ENCODE measurements at regions not wholly inside any gene's neighbourhood (a gene's known extent, or its start where the extent isn't known, plus 50 kb on each side); places are given as distances from the start of the nearest gene placed in this dataset.
"Not testable (repeated sequence)": the region's sequence is repeated elsewhere in the genome, so short reads cannot be mapped to it uniquely, and the experiment has no call there.

DNA sequence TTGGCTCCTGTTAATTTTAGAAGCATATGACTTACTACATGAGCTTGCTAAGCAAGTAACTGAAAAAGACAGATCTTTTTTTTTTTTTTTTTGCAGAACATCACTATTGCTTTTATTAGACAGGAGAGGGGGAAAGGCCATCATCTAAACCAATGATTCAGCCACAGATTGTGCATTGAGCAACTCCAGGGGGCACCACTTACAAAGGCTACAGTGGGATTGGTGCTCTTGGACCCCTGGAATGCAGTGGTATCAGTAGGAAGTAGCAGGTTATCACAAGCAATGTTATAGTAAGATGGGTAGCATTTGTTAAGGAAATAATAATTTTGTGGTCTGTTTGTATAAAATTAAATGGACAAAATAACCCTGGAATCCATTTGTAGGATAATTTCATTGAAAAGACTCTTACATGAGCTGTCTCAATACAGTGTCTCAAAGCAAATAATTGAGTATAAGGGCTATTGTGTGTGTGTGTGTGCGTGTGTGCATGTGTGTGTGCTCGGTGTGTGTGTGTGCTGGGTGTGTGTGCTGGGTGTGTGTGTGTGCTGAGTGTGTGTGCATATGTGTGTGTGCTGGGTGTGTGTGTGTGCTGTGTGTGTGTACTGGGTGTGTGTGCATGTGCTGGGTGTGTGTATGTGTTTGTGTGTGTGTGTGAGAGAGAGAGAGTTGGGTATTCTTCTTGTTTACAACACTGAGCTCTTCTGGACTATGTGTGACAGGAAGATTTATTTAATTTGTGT lies 296.3 kb downstream of the PCDH7 start:
- no peak for DNase-seq (ENCODE audit: low read depth)

GRCh38 chr4:31020363-31020762 lies 300.2 kb downstream of the PCDH7 start:
- no peak for DNase-seq (ENCODE audit: low read depth)

DNA sequence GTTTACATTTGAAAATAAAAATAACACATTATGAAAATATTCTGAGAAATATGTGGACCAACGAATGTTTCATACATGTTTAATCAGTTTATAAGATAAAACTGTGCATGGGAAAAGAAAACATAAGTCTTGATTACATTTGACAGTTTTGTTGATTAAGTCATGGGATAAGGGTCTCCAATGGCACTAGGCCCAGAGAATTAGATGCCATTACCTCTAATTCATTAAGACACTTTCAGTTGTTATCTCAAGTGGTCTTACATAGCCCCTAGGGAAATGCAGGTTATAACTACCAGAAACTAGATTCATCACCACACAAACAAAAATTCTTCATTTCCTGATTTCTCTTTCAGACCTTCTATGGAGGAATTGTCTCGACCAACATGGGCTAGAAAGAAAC lies 300.8 kb downstream of the PCDH7 start:
- DNase-seq (ENCODE audit: low read depth), result no peak

DNA sequence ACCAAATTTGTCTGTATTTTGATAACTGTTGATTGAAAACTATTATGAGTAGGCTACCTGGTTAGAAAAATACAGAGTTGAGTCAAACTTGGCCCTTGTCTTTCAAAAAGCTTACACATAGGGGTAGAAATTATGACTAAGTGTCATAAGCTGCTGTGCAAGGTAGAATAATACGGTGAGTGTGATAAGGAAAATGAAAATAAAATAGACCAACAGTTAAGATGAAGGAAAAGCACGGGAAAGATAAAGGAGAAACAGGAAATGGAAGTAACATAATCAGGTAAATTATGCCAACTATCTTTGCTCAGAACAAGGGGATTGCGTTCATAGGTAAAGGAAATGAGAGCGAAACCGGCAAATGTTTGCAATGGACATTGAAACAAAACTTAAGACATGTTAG lies 302.5 kb downstream of the PCDH7 start:
- no peak for DNase-seq (ENCODE audit: low read depth)

GRCh38 chr4:31023109-31023508 lies 302.9 kb downstream of the PCDH7 start:
- no peak for DNase-seq (ENCODE audit: low read depth)

- no peak for DNase-seq (ENCODE audit: low read depth)
These were observed 303.6 kb downstream of the PCDH7 start for GRCh38 chr4:31023742-31024141.

GRCh38 chr4:31024781-31025180 lies 304.6 kb downstream of the PCDH7 start:
- DNase-seq (ENCODE audit: low read depth), result not testable (repeated sequence)

GRCh38 chr4:31026256-31026655 lies 306.1 kb downstream of the PCDH7 start:
- no peak for DNase-seq (ENCODE audit: low read depth)

- DNase-seq (ENCODE audit: low read depth), result no peak
These were observed 314.4 kb downstream of the PCDH7 start for GRCh38 chr4:31034550-31034949.

- DNase-seq (ENCODE audit: low read depth), result no peak
These were observed 315.6 kb downstream of the PCDH7 start for GRCh38 chr4:31035761-31036160.

DNA sequence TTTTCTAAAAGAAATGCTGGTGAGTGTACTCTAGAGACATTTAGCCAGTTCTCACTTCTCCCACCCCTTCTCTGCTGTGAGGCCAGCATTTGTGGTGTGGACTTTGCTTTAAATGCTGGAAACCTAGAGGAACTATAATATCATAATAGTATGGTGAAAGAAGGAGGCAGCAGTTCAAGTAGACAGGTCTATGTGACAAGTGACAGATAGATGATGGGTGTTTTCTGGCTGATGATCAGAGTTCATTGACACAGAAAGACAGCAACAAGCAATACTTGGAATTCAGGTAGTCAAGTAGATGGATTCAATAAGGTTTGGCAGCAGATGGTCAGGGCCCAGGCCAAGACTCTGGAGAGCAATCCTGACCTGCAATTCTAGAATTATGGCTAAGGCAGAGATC lies 317.5 kb downstream of the PCDH7 start:
- DNase-seq (ENCODE audit: low read depth), result no peak

DNA sequence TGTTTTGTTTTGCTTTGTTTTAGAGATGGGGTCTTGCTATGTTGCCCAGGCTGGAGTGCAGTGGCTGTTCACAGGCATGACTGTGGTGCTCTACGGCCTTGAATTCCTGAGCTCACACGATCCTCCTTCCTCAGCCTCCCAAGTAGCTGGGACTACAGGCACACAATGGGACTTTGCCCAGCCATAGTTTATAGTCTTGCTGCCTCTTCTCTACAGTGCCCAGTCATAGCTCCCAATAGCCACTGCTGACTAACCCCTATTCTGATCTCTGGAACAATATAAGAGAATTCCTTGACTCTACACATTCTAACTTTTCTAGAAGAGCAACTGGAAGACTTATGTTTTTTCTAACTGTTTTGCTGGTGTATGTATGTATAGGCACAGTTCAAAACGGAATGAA lies 319.2 kb downstream of the PCDH7 start:
- no peak for DNase-seq (ENCODE audit: low read depth)

DNA sequence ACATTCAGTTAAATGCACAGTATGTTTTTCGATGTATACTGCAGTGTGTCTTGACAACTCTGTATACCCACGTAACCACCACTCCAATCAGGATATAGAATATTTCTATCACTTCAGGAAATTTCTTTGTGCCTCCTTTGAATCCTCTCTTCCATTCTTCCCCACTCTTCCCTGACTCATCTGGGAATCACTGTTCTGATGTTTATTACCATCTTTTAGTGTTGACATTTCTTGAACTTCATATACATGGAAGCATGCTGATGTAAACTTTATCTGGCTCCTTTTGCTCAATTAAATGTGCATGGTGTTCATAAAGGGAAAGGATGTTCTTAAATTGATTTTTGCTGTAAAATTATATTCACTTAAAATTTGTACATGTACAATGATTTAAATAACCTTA lies 319.9 kb downstream of the PCDH7 start:
- no peak for DNase-seq (ENCODE audit: low read depth)

DNA sequence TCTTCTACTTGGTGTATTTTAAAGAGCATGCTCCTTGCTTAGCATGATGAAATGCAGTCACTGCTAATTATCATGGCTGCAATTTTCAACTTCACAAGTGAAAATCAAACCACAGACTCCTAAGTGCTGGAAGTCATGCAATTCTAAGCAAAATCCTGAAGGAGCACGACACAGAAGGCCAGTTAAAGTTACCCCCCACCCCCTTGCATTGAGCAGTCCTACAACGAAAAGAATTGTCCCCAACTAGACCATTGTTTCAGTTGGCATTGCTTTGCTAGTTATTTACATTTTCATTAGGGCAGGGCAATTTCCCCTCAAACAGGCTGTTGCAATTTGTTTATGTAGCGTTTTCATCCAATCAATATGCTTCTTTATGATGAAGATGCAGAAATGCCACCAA lies 321.2 kb downstream of the PCDH7 start:
- DNase-seq (ENCODE audit: low read depth), result no peak

DNA sequence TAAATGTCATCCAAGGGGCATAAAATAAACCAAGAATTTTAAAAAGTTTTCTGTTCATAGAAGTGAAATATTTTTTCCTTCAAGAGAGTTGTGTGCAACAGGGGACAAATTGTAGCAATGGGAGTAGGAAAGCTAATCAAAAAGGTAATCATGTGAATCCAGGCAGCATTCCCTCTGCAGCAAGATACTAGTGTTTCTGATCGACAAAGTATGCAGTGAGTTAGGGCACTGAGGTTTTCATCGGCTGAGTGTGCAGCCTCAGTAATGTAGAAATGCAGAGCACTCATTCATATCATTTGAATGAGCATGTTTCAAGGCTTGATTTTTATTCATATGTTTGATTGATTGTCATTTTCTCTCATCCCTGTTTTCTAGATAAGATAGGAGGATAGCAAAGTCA lies 321.7 kb downstream of the PCDH7 start:
- no peak for DNase-seq (ENCODE audit: low read depth)

DNA sequence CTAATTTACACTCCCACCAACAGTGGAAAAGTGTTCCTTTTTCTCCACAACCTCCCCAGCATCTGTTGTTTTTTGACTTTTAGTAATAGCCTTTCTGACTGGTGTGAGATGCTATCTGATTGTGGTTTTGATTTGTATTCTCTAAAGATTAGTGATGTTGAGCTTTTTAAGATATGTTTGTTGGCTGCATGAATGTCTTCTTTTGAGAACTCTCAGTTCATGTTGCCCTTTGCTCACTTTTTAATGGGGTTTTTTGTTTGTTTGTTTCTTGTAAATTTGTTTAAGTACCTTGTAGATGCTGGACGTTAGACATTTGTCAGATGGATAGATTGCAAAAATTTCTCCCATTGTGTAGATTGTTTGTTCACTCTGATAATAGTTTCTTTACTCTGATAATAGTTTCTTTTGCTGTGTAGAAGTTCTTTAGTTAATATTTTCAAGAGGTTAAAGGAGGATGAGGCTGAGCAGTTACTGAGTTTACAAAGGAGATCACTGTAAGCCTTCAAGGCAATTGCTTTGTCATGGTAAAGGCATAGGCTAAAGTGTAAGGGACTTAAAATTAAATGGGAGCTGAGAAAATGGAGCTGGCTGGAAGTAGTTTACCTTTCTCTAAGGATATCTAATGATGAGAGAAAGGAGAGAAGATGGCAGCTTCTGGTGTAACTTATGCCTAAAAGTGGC lies 323.4 kb downstream of the PCDH7 start:
- no peak for DNase-seq (ENCODE audit: low read depth)

DNA sequence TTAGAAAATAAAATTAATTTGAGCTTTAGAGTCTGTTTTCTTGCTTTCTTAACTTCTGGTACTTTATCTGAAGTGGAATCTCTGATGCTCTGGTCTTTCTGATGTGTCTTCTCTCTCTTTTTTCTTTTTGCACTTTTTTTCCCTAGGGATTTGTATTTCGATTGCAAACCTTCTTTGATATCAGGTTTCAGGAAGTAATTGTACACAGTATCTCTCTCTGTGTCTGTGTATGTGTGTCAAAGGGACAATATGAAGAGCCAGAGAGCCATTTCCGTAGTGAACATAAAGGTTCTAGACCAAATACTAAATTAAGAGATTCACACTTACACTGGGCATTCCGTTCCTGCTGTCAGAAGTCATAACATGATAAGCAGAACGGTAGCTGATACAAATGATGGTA lies 325.0 kb downstream of the PCDH7 start:
- no peak for DNase-seq (ENCODE audit: low read depth)

- DNase-seq (ENCODE audit: low read depth), result no peak
These were observed 325.7 kb downstream of the PCDH7 start for GRCh38 chr4:31045724-31046318.

DNA sequence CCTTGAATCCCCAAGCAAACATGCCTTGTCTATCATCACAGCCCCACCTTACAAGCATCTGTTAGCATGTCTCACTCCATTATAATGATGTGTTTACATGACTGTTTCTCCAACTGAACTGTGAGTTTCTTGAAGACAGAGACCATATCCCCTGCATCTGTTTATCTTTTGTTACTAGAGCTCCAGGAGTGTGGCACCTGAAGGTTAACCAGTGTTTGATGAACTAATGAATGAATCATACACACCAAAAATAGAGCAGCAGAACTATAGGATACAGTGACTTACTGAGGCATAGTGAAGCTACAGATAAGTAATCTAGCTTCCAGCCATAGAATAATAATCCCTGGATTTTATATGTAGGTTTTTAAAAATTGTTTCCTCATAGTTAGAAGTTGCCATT lies 331.0 kb downstream of the PCDH7 start:
- no peak for DNase-seq (ENCODE audit: low read depth)

DNA sequence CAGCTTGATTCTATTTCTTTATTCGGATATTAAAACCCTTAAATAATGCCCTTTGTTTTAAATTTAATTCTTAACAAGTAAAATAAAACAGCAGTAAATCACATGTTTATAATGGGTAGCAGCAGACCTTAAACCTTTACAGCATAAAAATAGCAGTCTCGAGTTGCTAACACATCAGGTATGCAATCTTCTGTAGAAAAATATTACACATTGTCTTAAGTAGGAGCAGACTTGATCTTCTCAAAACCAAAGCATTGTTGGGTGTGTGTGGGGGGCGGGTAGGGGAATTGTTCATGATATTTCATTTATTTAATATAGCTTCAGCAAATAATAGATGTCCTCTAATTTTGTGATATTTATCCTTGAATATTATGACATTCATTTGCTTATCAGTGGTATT lies 331.4 kb downstream of the PCDH7 start:
- DNase-seq (ENCODE audit: low read depth), result no peak

DNA sequence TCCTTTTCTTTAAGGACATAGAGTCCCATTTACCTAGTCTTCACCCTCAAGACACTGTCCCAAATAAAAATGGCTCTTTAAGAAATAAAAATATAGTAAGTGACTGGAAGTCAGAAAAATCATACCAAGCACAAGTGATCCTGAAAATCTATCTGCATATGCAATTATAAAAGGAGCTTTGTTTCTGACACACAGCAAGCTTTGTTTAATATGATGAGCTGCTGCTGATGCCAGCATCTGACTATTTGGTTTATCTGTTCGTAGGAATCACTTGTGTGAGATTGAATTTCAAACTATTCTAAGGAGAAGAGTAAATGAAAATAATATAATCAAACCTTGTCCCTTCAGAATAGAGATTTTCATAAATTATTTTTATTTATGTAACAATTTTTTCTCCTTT lies 332.4 kb downstream of the PCDH7 start:
- DNase-seq (ENCODE audit: low read depth), result no peak

- no peak for DNase-seq (ENCODE audit: low read depth)
These were observed 333.3 kb downstream of the PCDH7 start for GRCh38 chr4:31053451-31053850.

- no peak for DNase-seq (ENCODE audit: low read depth)
These were observed 334.1 kb downstream of the PCDH7 start for GRCh38 chr4:31054295-31054694.

GRCh38 chr4:31058656-31059055 lies 338.5 kb downstream of the PCDH7 start:
- no peak for DNase-seq (ENCODE audit: low read depth)

Data from HS-5 (cell line).